C1 segment of cervical spinal cord (tissue), 14 donors: ENCODE measurements at regions not wholly inside any gene's neighbourhood (a gene's known extent, or its start where the extent isn't known, plus 50 kb on each side); places are given as distances from the start of the nearest gene placed in this dataset.
A peak's percentile ranks its signal among the peaks of the same experiment; 100 is the strongest.

ENCODE experiments used
- DNase-seq, 14 donors: peaks; one replicate each; lab custom pipeline; 2025; lab: John Stamatoyannopoulos, UW

DNA sequence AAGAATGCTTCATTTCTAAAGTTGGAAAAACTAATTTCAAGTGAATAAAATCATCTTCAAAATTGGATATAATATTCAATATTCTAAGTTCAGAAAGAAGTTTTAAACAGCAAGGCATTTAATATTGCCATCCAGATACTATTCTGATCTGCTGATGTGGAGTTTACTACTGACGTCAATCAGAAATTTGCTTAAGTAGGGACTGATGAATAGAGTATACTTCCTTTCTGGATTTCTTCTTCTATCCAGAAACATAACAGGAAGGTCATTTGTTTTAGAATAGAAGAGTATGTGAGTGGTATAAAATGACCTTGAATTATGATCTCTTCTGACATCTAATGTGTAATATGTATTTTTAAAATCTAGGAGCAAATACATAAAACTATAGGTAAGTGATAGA is 308.1 kb upstream of the ADGRL2 start:
- no peak for DNase-seq

DNA sequence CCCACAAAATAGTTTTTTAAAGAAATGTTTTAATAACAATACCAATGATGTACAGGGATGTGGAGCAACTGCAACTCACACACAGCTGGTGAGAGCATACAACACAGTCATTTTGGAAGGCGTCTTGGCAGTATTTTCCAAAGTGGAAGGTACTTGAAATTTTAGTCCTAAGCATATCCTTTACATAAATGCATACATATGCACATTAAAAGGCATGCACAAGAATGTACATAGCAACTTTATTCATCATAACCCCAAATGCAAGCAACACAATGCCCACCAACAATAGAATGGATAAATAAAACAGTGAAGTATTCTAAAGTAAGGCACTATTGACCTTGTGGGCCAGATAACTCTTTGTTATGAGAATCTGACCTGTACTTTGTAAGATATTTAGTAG is 310.1 kb upstream of the ADGRL2 start:
- no peak for DNase-seq

GRCh38 chr1:81489372-81489934 is 311.3 kb upstream of the ADGRL2 start:
- DNase-seq: no peak

DNA sequence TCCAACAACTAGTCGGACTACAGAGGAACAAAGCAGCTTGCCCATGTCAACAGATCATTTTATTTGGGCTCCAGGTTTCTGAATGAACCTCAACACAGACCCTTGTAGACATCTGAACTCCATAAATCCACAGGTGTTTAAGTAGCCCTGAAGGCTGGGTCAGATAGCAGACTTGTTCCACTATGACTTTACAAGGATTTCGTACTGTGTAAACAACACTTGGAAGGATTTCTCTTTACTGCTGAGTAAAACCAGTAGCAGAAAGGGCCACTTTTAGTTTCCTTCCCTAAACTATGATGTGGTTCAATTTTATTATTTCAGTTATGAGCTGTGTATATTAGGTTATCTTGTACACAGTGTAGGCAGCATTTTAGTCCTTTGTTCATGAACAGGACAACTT is 316.4 kb upstream of the ADGRL2 start:
- no peak for DNase-seq

- DNase-seq: peak in 1 of 14 donors; percentile 2
Measured at GRCh38 chr1:81478219-81478618, 322.5 kb upstream of the ADGRL2 start.

DNA sequence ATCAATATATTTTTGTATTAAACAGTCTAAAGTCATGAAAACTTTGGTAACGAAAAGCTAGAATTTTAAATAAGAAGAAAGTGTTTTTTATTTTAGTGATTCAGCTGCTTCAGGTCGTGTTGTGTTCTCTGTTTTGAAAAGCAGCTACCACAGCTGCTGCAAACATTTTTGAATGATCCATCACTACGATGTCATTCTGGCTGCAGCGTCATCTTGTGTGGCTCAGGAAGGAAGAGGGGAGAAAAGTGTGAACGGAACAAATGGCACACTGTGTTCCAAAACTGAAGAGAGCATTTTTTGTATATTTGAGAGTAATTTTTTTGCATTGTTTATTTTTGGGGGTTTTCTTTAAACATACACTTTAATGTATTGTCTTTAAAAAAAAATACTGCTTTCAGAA is 323.0 kb upstream of the ADGRL2 start:
- no peak for DNase-seq

GRCh38 chr1:81472387-81472786 is 328.3 kb upstream of the ADGRL2 start:
- no peak for DNase-seq

GRCh38 chr1:81471255-81471654 is 329.5 kb upstream of the ADGRL2 start:
- DNase-seq: no peak

DNA sequence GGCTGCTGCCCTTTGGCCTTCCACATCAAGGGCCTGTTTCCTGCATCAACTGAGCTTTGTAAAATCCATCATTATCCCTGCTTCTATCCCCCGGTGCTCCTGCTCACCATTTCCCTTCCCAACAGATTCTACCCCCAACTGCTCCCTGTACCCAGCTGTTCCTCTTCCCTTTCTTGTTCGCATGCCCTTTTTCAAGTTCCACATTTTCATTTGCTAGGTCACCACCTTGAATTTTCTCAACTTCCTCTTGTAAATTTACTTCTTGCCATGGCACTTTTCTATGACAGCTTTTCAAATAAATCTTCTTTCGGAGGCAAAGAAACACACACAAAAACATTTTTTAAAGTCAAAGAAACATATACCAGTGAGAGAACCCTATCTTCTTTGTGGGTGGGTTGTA is 330.5 kb upstream of the ADGRL2 start:
- DNase-seq: no peak

GRCh38 chr1:81467383-81467782 is 333.4 kb upstream of the ADGRL2 start:
- no peak for DNase-seq

- DNase-seq: no peak
Measured at GRCh38 chr1:81466961-81467360, 333.8 kb upstream of the ADGRL2 start.

- DNase-seq: no peak
Measured at GRCh38 chr1:81463936-81464837, 336.5 kb upstream of the ADGRL2 start.

DNA sequence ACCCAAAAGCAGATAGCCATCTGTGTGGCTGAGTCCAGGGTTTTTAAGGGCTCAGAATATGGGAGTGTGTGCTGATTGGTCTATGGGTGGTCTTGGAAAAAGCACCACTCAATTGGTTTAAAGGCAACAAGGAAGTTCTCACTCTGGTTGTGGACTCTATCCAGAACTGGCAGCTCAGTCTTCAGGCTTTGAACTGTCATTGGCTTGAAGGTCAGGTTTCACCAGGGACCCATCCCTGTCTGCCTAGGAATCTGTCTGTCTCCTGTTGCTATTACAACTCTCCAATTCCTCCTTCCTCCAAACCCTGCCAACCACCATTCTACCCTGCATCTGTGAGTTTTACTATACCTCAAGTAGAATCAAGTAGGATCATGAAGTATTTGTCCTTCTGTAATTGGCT is 341.7 kb upstream of the ADGRL2 start:
- DNase-seq: no peak

DNA sequence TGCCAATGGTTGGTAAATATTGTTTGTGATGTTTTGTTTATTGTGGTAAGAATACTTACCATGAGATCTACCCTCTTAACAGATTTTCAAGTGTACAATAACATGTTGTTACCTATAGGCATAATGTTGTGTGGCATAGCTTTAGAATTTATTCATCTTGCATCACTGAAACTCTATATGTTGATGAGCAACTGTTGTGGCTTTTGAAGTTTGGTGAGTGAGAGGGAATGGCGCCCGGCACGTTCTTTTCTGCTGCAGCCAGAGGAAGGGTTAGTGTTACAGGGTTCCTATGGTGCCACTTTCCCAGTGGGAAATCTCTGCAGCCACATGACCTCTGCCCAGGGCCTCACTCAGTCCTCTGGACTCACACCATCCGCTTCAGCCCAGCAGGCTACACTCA is 342.5 kb upstream of the ADGRL2 start:
- DNase-seq: no peak

GRCh38 chr1:81455481-81455880 is 345.3 kb upstream of the ADGRL2 start:
- no peak for DNase-seq

GRCh38 chr1:81453971-81454370 is 346.8 kb upstream of the ADGRL2 start:
- DNase-seq: no peak

DNA sequence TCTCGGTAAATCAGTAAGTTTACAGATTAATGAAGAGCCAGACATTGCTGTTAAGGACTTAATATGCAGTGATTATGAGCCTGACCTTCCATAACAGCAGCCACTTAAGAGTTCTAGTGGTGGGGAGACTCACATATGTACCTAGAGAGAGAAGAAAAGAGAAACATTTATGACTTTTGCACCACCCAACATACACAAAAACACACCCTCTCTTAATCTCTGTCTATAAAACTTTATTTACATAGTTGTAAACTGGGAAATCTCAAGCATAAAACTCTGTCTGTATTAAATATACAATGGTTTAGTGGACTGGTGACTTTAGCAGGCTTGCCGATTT is 347.4 kb upstream of the ADGRL2 start:
- no peak for DNase-seq

- no peak for DNase-seq
Measured at GRCh38 chr1:81452693-81453366, 347.9 kb upstream of the ADGRL2 start.

- no peak for DNase-seq
Measured at GRCh38 chr1:81449786-81450185, 350.9 kb upstream of the ADGRL2 start.

DNA sequence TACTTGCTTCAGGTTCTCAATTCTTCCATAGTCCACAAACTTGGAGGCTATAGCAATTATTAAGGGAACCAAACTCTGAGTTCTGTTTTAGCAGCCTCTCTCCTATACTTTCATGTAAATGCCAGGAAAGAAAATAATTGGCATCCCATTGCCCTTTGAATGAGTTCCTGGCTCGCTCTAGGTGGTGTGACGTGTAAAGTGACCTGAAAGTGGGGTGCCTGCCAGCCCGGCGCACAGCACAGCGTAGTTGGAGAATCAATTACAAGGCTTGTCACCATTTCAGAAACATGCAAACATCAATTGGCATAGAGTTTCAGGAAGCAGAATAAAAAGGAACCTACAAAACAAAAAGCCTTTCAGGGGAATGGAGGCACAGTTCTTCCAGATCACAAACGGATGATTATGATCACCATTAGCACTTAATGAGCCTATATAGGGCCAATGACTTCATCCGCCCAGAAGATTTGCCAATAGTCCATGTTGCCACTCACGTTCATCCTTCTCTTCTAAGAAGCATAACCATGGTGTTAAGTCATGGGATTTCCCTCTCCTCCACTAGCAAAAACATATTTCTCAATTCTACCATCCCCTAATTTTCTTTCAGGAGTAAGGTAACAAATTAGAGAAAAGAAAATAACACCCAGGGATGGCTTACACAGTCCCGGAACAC is 354.6 kb upstream of the ADGRL2 start:
- no peak for DNase-seq

GRCh38 chr1:81443288-81443687 is 357.4 kb upstream of the ADGRL2 start:
- DNase-seq: no peak

GRCh38 chr1:81439046-81439823 is 361.5 kb upstream of the ADGRL2 start:
- no peak for DNase-seq
